Stimulated activated naive CD8-positive, alpha-beta T cell treated with anti-CD3 and anti-CD28 coated beads, Interleukin-15, amount 100 ng/mL, for 72 hours (primary cell): ENCODE measurements at regions not wholly inside any gene's neighbourhood (a gene's known extent, or its start where the extent isn't known, plus 50 kb on each side); places are given as distances from the start of the nearest gene placed in this dataset.
"Not testable (repeated sequence)": the region's sequence is repeated elsewhere in the genome, so short reads cannot be mapped to it uniquely, and the experiment has no call there.

Source experiments
- ATAC-seq: fragments of 150-1000 bp; cut with Tn5 transposase; 2 replicates; pipeline ENCODE4 v1.10.0; 2021; ENCODE audit warnings: mild to moderate bottlenecking, moderate library complexity
- DNase-seq, 2 donors: peaks; one replicate each; pipeline ENCODE4 v3.0.0; 2021 to 2022
- H3K27ac Mint-ChIP-seq, 2 donors: one replicate each; pipeline ENCODE4 v1.8.0; 2022; ENCODE audit warnings: mild to moderate bottlenecking in 2 of 2, mixed read lengths in 2 of 2, moderate library complexity in 2 of 2
- H3K27me3 Mint-ChIP-seq: one replicate; pipeline ENCODE4 v1.8.0; 2022; ENCODE audit warnings: mixed read lengths
- H3K4me1 Mint-ChIP-seq: one replicate; pipeline ENCODE4 v1.8.0; 2022; ENCODE audit warnings: mild to moderate bottlenecking, mixed read lengths
- H3K4me3 Mint-ChIP-seq, 2 donors: one replicate each; pipeline ENCODE4 v1.8.0; 2022; ENCODE audit warnings: mild to moderate bottlenecking in 2 of 2, mixed read lengths in 2 of 2, moderate library complexity in 1 of 2
- H3K9me3 Mint-ChIP-seq, 2 donors: one replicate each; pipeline ENCODE4 v1.8.0; 2022; ENCODE audit warnings: mixed read lengths in 2 of 2

DNA sequence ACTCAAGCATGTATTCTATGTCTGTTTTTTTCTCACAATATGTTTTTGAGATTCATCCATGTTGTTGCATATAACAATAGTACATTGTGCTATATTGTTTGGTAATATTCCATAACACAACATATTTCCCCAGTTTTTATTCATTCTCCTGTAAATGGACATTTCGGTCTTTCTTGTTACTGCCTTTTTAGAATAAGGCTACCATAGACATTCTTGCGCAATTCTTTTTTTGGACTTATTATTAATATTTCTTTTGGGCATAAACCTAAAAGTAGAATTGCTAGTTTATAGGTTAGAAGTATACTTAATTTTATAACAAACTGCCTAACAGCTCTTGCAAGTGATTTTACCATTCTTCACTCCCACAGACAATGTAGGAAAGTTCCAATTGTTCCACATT is 573.0 kb downstream of the ADGRL2 start:
- ATAC-seq (no peak), DNase-seq (no peak)
- Mint-ChIP-seq H3K27me3 (no peaks in the 10 kb centered on the region), H3K4me1 (no peaks in the 10 kb centered on the region), H3K4me3 (no peak overlapping the region), H3K27ac (no peak overlapping the region), H3K9me3 (no peaks in the 10 kb centered on the region)

DNA sequence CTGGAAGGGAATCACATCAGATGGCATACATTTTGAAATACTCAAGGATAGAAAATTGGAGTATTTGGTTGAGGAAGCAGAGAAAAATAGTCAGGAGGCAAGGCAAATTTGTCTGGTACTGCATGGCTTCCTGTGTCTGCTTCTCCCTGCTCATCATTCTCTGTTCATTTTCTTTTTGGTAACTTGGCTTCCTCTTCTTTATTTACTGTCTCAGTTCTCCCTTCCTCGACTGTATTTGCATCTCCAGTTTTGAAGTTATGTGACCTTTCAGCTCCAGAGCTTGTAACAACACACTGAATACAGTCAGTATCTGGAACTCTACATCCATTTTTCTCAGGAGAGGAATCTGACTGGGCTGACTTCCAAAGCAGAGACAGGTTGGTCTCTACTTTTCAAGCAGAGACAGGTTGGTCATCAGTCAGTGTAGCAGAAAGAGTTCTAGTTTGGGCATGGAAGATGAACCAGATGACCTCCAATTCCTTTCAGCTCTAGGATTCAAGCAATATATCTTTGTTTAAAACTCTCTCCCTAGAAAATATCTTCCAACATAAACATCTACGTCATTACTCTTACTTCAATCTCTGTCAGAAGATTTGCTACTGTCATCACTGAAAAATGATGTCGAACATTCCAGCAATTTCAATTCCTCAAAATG is 571.2 kb downstream of the ADGRL2 start:
- no peaks in the 10 kb centered on the region for H3K4me1 Mint-ChIP-seq
- DNase-seq (no peak), ATAC-seq (no peak)
- H3K27ac Mint-ChIP-seq = no peak overlapping the region
- H3K9me3 Mint-ChIP-seq = no peaks in the 10 kb centered on the region
- H3K4me3 Mint-ChIP-seq = no peak overlapping the region
- H3K27me3 Mint-ChIP-seq = no peaks in the 10 kb centered on the region

DNA sequence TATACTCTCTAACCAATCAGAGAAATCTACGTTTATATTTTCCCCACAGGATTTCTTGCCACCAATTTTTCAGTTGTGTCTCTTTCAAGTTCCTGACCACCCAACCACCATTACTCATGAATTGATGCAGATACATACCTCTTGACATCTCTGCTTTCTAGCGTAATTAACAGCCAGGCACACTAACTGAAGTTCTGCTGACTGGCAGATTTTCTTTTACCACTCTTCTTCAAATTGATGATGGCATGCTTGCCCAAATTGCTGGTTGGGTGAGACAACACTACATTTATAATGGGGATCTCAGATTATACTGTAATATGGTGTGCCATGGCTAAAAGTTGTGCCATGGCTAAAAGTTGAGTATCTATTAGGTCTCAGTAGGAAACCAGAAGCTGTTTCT is 566.7 kb downstream of the ADGRL2 start:
- H3K9me3 Mint-ChIP-seq = peaks cover 0 to 3% of the 10 kb centered on the region in 2 donors
- H3K27me3 Mint-ChIP-seq = no peaks in the 10 kb centered on the region
- H3K4me1 Mint-ChIP-seq = no peaks in the 10 kb centered on the region
- no peak for DNase-seq
- H3K4me3 Mint-ChIP-seq = no peak overlapping the region
- ATAC-seq = no peak
- no peak overlapping the region for H3K27ac Mint-ChIP-seq

DNA sequence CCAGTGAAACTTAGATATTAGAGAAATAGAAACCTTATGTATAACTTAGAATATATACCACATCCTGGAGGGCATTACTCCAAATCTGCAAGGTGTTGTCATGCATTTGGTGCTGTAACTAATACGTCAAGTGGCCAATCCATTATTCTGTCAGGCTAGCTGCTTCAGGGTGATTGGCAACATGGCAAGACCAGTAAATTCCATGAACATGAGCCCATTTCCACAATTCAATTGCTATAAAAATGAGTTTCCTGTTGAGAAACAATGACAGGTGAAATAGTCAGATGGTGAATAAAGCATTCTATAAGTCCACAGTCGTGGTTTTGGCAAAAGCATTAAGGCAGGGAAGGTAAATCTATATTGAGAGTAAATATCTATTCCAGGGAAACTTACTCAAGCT is 566.0 kb downstream of the ADGRL2 start:
- H3K9me3 Mint-ChIP-seq = peaks cover 0 to 3% of the 10 kb centered on the region in 2 donors
- ATAC-seq = no peak

DNA sequence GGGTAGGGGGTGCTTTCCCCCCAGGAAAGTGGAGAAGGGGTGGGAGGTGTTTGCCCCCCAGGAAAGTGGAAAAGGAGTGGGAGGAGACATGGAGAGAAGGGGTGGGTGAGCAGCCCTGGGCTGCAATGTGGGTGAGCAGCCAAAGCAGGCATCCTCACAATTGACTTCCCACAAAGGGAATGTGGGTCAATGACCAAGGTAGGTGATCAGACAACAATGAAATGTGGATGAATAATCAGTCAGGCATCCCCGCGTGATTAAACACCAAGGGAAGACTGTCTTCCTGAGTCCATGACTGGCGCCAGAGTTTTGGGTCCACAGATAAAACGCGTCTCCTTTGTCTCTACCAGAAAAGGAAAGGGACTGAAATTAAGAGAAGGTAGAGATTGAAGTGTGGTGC is 558.8 kb downstream of the ADGRL2 start:
- H3K27me3 Mint-ChIP-seq, H3K4me1 Mint-ChIP-seq, H3K9me3 Mint-ChIP-seq, H3K27ac Mint-ChIP-seq, DNase-seq, H3K4me3 Mint-ChIP-seq, ATAC-seq: not testable (repeated sequence)

More for the DNA sequence above, 566.0 kb downstream of the ADGRL2 start:
- Mint-ChIP-seq H3K4me1 (no peaks in the 10 kb centered on the region), H3K27me3 (no peaks in the 10 kb centered on the region), H3K27ac (no peak overlapping the region), H3K4me3 (no peak overlapping the region)
- DNase-seq = no peak

DNA sequence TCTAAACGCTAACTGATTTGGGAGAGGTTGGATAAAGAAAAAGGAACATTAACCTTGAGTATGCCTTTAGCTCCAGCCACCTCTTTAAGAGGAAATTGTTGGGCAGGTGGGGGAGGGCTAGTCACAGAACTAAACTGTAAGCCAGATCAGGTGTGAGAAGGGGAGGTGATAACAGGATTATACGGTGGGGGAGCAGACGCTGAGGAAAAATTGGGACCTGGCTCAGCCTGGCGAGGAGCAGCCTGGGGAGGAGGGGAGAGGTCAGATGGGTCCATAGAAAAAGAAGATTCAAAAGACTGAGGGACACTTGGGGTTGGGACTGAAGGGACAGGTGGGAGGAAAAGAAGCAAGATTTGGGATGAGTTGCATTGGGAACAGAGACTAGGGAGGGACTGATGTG is 558.0 kb downstream of the ADGRL2 start:
- not testable (repeated sequence) for DNase-seq, H3K27ac Mint-ChIP-seq, H3K9me3 Mint-ChIP-seq, H3K4me3 Mint-ChIP-seq, H3K4me1 Mint-ChIP-seq, ATAC-seq, H3K27me3 Mint-ChIP-seq

DNA sequence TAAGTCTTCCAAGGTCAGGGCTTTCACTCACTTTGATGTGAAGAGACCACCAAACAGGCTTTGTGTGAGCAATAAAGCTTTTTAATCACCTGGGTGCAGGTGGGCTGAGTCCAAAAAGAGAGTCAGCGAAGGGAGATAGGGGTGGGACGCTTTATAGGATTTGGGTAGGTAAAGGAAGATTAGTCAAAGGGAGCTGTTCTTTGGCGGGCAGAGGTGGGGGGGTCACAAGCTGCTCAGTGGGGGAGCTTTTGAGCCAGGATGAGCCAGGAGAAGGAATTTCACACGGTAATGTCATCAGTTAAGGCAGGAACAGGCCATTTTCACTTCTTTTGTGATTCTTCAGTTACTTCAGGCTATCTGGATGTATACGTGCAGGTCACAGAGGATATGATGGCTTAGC is 553.8 kb downstream of the ADGRL2 start:
- not testable (repeated sequence) for H3K4me3 Mint-ChIP-seq, DNase-seq, H3K27ac Mint-ChIP-seq, H3K4me1 Mint-ChIP-seq, ATAC-seq, H3K27me3 Mint-ChIP-seq
- peaks cover 8 to 14% of the 10 kb centered on the region in 2 donors for H3K9me3 Mint-ChIP-seq

DNA sequence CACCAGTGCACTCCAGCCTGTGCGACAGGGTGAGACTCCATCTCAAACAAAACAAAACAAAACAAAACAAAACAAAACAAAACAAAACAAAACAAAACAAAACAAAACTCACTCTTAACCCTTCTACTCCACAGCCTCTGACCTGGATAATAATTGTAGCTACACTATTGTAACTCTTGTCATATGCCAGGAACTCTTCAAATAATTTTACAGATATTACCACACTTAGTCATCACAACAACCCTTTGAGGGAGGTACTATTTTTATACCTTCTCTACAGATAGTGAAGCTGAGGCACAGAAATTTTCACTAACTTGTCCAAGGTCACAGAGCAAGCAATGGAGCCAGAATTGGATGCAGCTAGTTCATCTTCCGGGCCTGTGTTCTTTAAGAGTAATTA is 547.8 kb downstream of the ADGRL2 start:
- H3K4me1 Mint-ChIP-seq = no peaks in the 10 kb centered on the region

DNA sequence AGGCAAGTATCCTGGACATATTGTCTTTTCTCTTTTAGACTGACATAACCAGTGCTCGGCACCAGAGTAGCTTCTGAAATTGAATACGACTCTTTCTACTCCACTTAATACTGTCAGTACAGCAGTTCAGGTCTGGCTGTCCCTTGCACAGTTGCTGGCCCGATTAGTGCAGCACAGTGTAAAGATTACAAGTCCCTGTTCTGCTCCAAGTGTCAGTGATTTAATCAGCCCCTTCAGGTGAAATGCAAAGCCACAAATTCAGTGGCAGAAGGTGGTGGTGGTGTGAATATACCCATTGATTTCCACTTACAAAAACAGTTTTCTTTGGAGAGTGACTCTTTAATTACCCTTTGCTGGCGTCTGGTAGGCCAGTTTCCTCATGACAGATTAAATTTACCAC is 545.4 kb downstream of the ADGRL2 start:
- DNase-seq (no peak), ATAC-seq (no peak)
- Mint-ChIP-seq H3K9me3 (peaks cover 16 to 17% of the 10 kb centered on the region in 2 donors), H3K27me3 (no peaks in the 10 kb centered on the region), H3K4me1 (no peaks in the 10 kb centered on the region), H3K27ac (no peak overlapping the region), H3K4me3 (no peak overlapping the region)

More for the DNA sequence above, 547.8 kb downstream of the ADGRL2 start:
- Mint-ChIP-seq H3K9me3 (peaks cover 16 to 19% of the 10 kb centered on the region in 2 donors), H3K27me3 (no peaks in the 10 kb centered on the region), H3K4me3 (no peak overlapping the region), H3K27ac (no peak overlapping the region)
- DNase-seq (no peak), ATAC-seq (no peak)

DNA sequence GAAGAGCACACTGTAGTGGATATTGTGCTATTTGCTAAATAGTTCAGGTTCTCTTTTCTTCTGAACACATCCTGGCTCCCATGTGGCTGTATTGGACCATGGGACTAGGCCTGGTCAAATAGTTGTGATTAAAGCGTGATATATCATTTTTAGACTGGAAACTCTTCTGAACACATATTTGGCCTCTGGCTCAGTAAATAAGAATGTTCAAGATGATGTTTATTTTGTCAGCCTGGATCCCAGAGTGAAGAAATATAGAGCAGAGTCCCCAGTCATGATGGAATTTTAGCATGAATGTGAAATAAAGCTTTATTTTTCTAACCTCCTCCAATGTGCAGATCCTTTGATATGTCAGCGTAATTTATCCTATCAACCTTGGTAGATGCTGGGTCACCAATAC is 542.6 kb downstream of the ADGRL2 start:
- H3K4me1 Mint-ChIP-seq = no peaks in the 10 kb centered on the region
- peak overlapping the region in 1 of 2 donors; percentile 57 for H3K27ac Mint-ChIP-seq
- no peaks in the 10 kb centered on the region for H3K27me3 Mint-ChIP-seq
- ATAC-seq (no peak), DNase-seq (no peak)
- no peaks in the 10 kb centered on the region for H3K9me3 Mint-ChIP-seq
- no peak overlapping the region for H3K4me3 Mint-ChIP-seq

DNA sequence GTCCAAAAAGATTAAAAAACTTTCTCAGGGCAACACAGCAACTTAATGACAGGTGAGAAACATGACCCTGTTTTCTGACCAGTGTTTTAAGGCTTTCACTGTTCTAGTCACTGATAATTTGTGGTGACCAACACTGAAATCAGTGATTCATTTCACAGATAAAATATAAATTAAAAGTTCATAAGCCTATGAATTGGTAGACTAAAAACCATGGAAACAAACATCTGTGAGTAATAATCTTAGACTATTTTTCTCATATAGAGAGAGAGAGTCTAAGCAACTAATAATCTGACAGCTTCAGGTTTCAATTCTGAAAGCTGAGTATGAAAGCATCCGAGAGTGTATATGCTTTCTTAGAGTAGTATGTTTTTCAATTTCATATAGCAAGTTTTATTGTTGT is 536.9 kb downstream of the ADGRL2 start:
- Mint-ChIP-seq H3K4me1 (no peaks in the 10 kb centered on the region), H3K27me3 (no peaks in the 10 kb centered on the region), H3K9me3 (peaks cover 0 to 7% of the 10 kb centered on the region in 2 donors), H3K4me3 (no peak overlapping the region), H3K27ac (no peak overlapping the region)
- no peak for DNase-seq
- no peak for ATAC-seq

DNA sequence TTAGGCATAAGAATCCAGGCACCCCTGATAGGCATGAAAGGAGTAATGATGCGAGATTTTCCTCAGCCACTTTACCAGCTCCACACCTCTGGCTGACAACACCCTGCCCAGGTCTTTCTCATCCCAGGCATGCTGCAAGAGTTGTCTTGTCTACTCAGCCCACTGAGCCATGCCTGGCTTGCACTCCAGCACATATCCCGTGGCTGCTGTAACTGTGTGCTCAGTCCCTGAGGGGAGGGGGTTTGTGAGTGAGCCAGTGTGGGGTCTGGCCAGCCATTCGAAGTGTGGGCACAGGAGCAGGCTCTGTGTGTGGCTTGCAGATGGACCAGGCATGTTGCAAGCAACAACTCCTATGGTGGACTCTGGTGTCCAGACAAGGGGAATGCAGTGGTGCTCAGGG is 529.6 kb downstream of the ADGRL2 start:
- Mint-ChIP-seq H3K27ac (no peak overlapping the region), H3K9me3 (peaks cover 5 to 10% of the 10 kb centered on the region in 2 donors), H3K27me3 (no peaks in the 10 kb centered on the region), H3K4me3 (no peak overlapping the region), H3K4me1 (no peaks in the 10 kb centered on the region)
- peak; percentile 28 for ATAC-seq
- no peak for DNase-seq

DNA sequence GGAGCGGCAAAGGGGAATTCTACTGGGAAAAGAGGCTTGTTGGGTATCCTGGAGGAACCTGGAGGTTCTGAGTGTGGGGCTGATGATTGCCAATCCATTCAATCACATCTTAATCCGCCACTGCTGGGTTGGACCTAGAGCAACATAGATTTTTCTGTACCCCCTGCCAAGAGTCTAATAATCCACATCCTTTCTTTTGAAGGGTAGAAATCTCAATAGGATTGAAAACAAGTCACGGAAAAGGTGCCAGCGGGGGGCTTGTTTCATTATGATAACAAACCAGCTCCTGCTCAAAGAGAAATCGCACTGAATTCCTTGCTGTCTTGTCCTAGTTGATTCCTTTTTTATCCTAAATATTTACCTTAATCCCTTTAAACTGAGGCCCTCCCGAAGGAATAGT is 528.5 kb downstream of the ADGRL2 start:
- Mint-ChIP-seq H3K9me3 (peaks cover 5 to 10% of the 10 kb centered on the region in 2 donors), H3K4me1 (no peaks in the 10 kb centered on the region), H3K27me3 (no peaks in the 10 kb centered on the region), H3K4me3 (no peak overlapping the region), H3K27ac (no peak overlapping the region)
- DNase-seq = no peak
- ATAC-seq = no peak

DNA sequence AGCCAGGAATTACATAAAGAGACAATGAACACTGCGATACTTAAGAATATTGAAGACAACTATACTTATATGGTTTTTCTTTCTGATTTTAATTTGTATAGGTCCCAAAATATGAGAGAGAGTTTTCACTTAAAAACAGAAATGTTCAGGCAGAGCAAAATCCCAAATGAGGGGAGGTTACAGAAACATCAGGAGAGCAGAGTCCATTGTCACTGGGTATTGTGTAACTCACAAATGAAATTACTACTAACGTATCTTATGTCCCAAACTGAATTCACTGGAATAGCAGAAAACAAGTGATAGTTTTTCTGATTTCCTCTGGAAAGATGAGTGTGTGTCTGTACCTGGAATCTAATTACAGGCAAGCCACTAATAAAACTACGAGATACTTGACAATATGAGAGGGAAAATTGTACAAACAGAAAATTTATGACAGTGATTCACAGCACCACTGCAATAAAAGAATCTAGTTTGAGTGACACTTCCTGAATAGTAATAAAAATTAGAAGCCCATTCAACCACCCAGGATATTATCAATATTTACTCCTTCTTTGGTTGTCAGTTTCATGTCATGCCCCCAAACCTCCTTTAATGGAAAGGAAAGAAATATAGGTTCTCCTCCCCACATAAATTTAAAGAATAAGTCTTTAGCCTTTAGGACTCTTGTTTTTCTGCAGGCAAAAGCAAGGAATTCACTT is 522.6 kb downstream of the ADGRL2 start:
- no peaks in the 10 kb centered on the region for H3K9me3 Mint-ChIP-seq

DNA sequence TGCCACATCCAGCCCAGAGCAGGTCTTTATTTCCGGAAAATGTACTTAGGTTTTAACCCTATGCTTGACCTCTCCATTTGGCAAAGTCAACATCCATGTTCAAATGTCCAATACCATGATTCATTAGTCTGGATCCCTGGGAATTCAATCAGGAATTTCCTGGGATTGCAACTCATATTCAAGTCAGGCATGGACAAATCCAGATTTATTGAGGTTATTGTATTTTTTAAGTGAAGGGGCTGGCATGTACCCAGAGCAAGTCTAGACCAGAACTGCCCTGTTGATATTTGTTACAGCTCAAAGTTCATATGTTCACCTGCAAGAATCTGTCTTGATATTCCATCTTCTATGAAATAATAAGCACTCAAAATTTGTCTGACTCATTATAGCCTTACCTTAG is 521.1 kb downstream of the ADGRL2 start:
- H3K27ac Mint-ChIP-seq = no peak overlapping the region
- ATAC-seq (no peak), DNase-seq (no peak)
- H3K4me3 Mint-ChIP-seq = no peak overlapping the region
- H3K4me1 Mint-ChIP-seq = no peaks in the 10 kb centered on the region
- no peaks in the 10 kb centered on the region for H3K9me3 Mint-ChIP-seq
- H3K27me3 Mint-ChIP-seq = no peaks in the 10 kb centered on the region

More for the DNA sequence above, 522.6 kb downstream of the ADGRL2 start:
- no peak overlapping the region for H3K27ac Mint-ChIP-seq
- ATAC-seq = no peak
- no peaks in the 10 kb centered on the region for H3K4me1 Mint-ChIP-seq
- DNase-seq = no peak
- no peak overlapping the region for H3K4me3 Mint-ChIP-seq
- H3K27me3 Mint-ChIP-seq = no peaks in the 10 kb centered on the region

DNA sequence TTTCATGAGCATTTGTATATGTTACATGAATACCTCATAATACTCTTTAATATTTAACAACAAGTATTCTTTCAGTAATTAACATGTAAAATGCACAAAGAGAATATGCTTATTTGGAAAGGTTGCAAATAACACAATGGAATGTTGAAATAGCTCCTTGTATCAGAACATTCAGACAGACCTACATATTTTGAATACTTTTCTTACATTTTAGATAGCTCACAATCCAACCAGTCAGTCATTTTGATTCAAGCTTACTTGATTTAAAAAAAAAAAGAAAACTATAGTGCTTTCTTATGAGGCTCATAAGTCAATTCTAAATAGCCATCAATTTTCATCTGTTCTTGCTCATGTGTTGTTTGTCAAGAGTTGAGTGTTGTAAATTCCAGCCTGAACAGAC is 518.8 kb downstream of the ADGRL2 start:
- DNase-seq (no peak), ATAC-seq (no peak)
- H3K4me3 Mint-ChIP-seq = no peak overlapping the region
- H3K9me3 Mint-ChIP-seq = no peaks in the 10 kb centered on the region
- no peak overlapping the region for H3K27ac Mint-ChIP-seq
- no peaks in the 10 kb centered on the region for H3K27me3 Mint-ChIP-seq
- H3K4me1 Mint-ChIP-seq = no peaks in the 10 kb centered on the region

DNA sequence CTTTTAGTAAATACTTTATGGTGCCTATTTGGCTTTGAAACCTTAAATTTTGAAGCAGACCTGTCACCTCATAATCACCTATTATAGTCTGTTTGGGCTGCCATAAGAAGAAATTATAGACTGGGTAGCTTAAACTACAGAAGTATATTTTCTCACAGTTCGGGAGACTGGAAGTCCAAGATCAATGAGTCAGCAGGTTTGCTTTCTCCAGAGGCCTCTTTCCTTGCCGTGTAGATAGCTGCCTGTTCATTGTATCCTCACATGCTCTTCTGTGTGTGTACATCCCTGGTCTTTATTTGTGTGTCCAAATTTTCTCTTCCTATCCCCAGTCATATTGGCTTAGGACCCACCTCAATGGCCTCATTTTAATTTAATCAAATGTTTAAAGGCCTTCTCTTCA is 518.2 kb downstream of the ADGRL2 start:
- ATAC-seq = no peak
- no peaks in the 10 kb centered on the region for H3K4me1 Mint-ChIP-seq
- no peak overlapping the region for H3K27ac Mint-ChIP-seq
- H3K9me3 Mint-ChIP-seq = no peaks in the 10 kb centered on the region
- H3K27me3 Mint-ChIP-seq = no peaks in the 10 kb centered on the region
- no peak for DNase-seq
- no peak overlapping the region for H3K4me3 Mint-ChIP-seq
